Activated CD4-positive, alpha-beta T cell treated with anti-CD3 and anti-CD28 coated beads, Interleukin-2, Interleukin-4, amounts not matched to agents 100 ng/mL and 50 ng/mL, durations not matched to agents 16 hours and 8 hours (primary cell): ENCODE measurements at regions not wholly inside any gene's neighbourhood (a gene's known extent, or its start where the extent isn't known, plus 50 kb on each side); places are given as distances from the start of the nearest gene placed in this dataset.
"Not testable (repeated sequence)": the region's sequence is repeated elsewhere in the genome, so short reads cannot be mapped to it uniquely, and the experiment has no call there.

Experiments used
- DNase-seq: peaks from one replicate; pipeline ENCODE4 v3.0.0-alpha.2; 2020; ENCODE audit warnings: low spot score

- DNase-seq = not testable (repeated sequence)
Measured at GRCh38 chr17:77290759-77291558, 150.2 kb downstream of the SEC14L1 start.

- no peak for DNase-seq
Measured at GRCh38 chr17:77291591-77292386, 151.0 kb downstream of the SEC14L1 start.

- no peak for DNase-seq
Measured at GRCh38 chr17:77294761-77295160, 154.0 kb downstream of the SEC14L1 start.

- no peak for DNase-seq
Measured at GRCh38 chr17:77295241-77295853, 154.6 kb downstream of the SEC14L1 start.

DNA sequence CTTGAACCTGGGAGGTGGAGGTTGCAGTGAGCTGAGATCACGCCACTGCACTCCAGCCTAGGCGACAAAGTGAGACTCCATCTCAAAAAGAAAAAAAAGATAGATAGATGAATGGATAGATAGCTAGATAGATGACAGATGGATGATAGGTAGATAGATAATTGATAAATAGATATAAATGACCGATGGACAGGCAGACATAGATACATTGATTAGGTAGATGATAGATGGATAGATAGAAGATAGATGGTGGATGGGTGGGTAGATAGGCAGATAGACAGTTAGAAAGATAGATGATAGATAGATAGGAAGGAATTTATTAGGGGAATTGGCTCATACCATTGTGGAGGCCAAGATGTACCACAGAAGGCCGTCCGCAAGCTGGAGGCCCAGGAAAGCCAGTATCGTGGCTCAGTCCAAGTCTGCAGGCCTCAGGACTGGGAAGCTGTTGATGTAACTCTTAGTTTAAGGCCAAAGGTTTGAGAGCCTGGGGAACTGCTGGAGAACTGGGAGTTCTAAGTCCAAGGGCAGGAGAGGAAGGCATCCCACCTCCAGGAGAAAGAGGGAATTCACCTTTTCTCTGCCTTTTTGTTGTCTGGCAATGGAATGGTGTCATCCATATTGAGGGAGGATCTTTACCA is 156.1 kb downstream of the SEC14L1 start:
- DNase-seq = no peak

- DNase-seq = no peak
Measured at GRCh38 chr17:77297693-77298666, 157.2 kb downstream of the SEC14L1 start.

- DNase-seq = no peak
Measured at GRCh38 chr17:77298811-77299210, 158.0 kb downstream of the SEC14L1 start.

GRCh38 chr17:77299256-77300015 is 158.7 kb downstream of the SEC14L1 start:
- no peak for DNase-seq

GRCh38 chr17:77300016-77300686 is 159.4 kb downstream of the SEC14L1 start:
- no peak for DNase-seq

GRCh38 chr17:77301694-77302266 is 161.0 kb downstream of the SEC14L1 start:
- DNase-seq = no peak

- DNase-seq = no peak
Measured at GRCh38 chr17:77302682-77303081, 161.9 kb downstream of the SEC14L1 start.

DNA sequence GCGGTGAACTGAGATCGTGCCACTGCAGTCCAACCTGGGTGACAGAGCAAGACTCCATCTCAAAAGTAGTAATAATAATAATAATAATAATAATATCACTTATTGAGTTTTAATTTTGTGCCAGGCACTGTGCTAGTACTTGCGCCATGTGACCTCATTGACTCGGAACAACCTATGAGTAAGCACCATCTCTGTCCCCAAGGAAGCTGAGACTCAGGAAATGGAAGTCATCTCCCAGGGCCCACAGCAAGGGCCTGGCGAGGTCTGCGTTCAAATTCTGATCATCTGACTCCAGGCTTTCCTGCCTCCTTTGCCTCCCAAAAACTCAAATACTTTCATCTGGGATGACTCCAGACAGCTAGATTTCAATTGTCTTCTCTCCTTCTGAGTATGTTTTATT is 162.9 kb downstream of the SEC14L1 start:
- no peak for DNase-seq

DNA sequence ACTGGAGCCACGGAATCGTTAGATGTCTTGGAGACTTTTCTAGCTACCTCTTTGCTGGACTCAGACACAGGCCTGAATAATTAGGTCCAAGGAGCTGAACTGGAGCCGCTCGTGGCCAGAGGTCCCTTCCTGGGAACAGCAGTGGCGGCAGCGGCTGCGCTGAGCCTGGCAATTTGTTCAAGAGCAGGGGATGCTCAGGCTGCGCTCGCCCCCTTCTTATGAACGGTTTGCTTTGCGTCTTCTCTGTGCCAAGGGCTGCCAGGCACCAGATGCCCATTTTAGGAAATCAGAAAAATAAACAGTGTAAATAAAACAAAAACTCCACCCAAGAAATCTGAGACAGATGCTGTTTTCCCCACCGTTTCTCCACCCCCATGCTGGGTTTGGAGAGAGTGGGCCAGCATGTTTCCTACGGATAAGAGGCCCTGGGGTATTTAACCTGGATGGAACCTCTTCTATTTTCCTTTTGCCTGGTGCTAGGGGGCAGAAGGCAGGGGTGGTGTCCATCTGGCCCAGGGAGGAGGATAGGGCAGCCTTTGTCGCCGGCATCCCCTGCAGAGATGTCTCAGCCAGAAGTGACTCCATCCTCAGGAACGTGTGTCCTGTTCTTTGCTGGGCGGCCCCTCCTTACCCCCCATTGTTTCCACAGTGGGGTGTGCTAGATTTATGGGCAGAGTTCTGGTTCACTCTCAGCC is 163.4 kb downstream of the SEC14L1 start:
- DNase-seq = no peak

DNA sequence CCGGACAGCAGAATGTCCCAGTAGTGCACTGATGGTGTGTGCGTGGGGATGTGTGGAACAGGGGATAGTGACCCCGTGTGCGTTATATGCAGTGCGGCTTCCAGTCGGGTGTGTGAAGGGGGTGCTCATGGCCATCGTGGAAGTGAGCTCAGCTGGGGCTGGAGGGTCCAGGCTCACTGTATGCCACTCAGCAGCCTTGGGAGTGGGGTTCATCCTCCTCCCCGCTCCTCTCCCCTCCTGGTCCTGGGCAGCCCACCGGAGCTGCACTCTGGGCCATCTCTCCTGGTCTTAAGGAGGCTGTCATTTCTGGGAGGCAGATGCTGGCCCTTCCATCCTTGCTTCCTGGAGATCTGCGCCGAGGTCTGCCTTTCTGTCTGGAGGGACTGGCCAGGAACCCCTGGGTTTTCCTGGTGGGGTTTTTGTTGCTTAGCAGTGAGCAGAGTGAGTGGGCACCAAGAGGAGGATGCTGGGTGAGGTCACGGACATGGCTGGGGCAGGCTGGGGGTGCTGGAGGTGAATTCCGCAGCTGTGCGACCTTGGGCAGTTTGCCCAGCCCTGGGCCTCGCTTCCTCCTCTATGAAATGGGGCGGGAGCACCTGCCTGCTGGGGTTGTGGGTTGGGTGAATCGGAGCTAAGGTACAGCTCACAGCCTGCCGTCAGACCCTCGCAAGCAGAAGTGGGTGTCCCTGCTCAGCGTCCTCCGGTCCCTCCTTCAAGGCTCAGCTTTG is 164.1 kb downstream of the SEC14L1 start:
- no peak for DNase-seq

DNA sequence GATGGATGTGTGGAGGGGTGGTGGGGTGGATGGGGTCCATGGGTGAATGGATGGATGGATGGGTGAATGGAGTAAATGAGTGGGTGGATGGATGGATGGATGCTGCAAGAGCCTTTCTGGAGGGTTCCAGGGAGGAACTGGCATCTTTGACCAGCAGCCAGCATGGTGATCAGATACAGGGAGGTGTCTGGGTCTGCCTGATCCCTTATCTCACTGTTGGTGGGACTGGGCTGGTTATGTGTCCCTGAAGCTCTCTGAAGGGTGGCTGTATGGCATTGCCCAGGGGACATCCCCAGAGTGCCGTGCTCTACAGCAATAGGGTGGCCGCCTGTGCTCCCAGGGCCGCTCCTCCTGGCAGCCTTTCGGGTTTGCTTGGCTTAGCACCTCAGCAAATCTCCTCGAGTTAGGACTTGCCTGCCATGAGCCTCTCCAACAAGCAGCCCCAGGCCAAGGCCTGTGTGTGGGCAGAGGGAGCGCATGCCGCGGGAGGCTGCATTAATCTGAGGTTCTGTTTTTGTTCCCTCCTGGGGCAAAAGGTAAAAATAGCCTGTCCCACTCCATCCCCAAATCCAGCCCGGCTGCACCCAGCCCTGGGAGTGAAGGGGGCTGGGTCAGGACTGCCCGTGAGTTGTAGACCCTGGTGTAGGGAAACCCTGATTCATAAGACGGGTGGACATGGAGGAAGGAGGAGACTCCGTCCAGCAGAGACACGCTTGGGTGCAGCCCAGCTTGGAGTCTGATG is 165.4 kb downstream of the SEC14L1 start:
- DNase-seq = no peak

GRCh38 chr17:77306790-77307478 is 166.2 kb downstream of the SEC14L1 start:
- DNase-seq = no peak
